VCaP (cell line): ENCODE measurements at regions not wholly inside any gene's neighbourhood (a gene's known extent, or its start where the extent isn't known, plus 50 kb on each side); places are given as distances from the start of the nearest gene placed in this dataset.

Source experiments
- H3K27ac ChIP-seq: fragments of 450-650 bp; 2 replicates; pipeline ENCODE4 v1.5.1; 2017
- CTCF ChIP-seq: fragments of 450-650 bp; conservative IDR thresholded peaks from 2 replicates; pipeline ENCODE4 v1.5.1; 2017; ENCODE audit warnings: mild to moderate bottlenecking, moderate library complexity

DNA sequence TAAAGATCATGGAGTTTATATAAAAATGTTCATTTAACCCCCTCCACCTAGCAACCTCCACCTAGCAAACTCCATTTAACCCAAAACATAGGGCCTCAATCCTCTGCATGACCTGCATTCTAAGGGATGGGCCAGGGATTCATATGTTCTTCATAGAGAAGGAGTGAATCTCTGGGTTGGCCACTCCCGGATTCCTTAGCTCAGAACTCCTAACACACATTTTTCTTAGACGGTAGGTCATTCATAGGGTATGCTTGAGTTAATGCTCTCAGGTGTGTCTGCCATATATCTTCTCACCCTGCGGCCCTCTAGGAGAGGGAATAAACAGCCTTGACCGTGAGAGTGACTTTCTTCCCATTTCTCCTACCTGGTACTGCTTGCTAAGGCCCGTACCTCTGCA, 102.0 kb upstream of the IGSF10 start:
- no peak for TF ChIP-seq CTCF
- no peak overlapping the region for H3K27ac ChIP-seq

- no peak overlapping the region for H3K27ac ChIP-seq
- TF ChIP-seq CTCF: no peak
Measured at GRCh38 chr3:151561878-151562277, 101.0 kb upstream of the IGSF10 start.

- TF ChIP-seq CTCF: no peak
- no peak overlapping the region for H3K27ac ChIP-seq
Measured at GRCh38 chr3:151560738-151561137, 99.9 kb upstream of the IGSF10 start.

GRCh38 chr3:151559736-151560135, 98.9 kb upstream of the IGSF10 start:
- TF ChIP-seq CTCF: no peak
- H3K27ac ChIP-seq: no peak overlapping the region

DNA sequence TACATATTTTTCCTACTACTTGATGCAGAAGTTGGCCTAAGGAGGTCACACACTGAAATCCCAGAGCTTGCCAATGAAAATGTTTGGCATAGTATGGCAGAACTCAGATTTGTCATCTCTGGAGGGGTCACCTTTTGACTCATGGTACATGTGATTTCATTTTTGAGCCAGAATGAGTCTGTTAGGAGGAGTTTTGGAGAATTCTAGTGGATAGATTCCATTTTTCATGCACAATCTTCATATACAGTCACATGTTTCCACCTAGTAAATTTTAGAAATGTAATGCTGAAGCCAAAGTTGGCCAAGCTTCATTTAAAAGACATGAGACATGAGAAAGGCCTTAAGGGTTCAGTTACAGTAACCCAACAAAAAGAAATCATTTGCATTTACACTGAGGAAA, 97.8 kb upstream of the IGSF10 start:
- no peak for TF ChIP-seq CTCF
- H3K27ac ChIP-seq: no peak overlapping the region

DNA sequence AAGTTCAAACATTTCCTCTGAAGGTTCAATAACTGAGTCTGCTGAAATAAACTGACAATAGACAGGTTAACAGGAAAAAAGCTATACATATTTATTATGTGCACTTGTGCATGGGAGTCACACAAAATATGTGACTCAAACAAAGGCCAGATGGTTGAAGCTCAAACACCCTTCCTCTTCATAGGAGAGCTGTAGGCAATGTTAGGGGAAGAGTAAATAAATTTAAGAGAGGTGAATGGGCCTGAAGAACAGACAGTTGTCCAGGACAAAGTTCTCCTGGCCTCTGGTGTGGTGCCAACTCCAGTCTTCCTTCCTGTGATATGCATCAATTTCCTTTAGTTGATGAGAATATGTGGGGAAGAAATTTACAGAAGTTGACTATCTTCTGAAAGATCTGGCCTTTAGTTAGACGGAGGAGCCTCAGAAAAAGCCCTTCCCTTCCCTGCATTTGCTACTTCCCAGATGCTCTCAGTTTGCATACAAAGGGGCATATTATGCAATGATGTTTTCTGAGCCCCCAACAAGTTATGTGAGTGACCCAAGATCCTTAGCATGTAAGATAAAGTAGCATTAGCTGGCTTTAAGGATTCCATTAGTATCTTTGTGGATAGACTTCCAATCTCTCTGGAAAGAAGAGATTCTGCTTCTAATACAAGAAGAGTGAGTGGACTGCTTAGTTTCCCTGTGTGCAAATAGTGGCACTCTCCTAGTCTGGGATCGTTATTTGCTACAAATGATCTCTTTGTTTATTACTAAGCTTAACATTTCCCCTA, 96.4 kb upstream of the IGSF10 start:
- TF ChIP-seq CTCF: no peak
- no peak overlapping the region for H3K27ac ChIP-seq

GRCh38 chr3:151556596-151556995, 95.7 kb upstream of the IGSF10 start:
- no peak for TF ChIP-seq CTCF
- no peak overlapping the region for H3K27ac ChIP-seq
